HepG2 (cell line): ENCODE measurements at regions not wholly inside any gene's neighbourhood (a gene's known extent, or its start where the extent isn't known, plus 50 kb on each side); places are given as distances from the start of the nearest gene placed in this dataset.

Experiments
- ARID2 ChIP-seq: sonication (generic); formaldehyde crosslinking; IDR thresholded peaks from 2 replicates; pipeline ENCODE4 v1.8.1; 2022; ENCODE audit warnings: mild to moderate bottlenecking, missing genetic modification reagents, borderline replicate concordance
- CHCHD3 ChIP-seq: sonication (generic); formaldehyde crosslinking; IDR thresholded peaks from 2 replicates; pipeline ENCODE4 v1.8.0; 2022; ENCODE audit warnings: mild to moderate bottlenecking, missing genetic modification reagents, moderate library complexity
- FOXA1 ChIP-seq, 2 experiments: fragments of 450-650 bp in 1 of 2; sonication (generic) in 1 of 2; formaldehyde crosslinking in 1 of 2; IDR thresholded peaks; 2 replicates each; pipeline versions ENCODE4 v1.4.0 to v1.6.1; 2016 to 2020; ENCODE audit warnings: missing genetic modification reagents in 1 of 2
- HCFC1 ChIP-seq: fragments of 150-350 bp; IDR thresholded peaks from 2 replicates; pipeline ENCODE4 v1.6.1; 2014; ENCODE audit warnings: low read depth, low read length
- HHEX ChIP-seq: IDR thresholded peaks from 2 replicates; pipeline ENCODE4 v1.6.1; 2016; ENCODE audit warnings: control low read depth
- MED13 ChIP-seq: sonication (generic); formaldehyde crosslinking; IDR thresholded peaks from 2 replicates; pipeline ENCODE4 v1.5.0; 2020; ENCODE audit warnings: missing genetic modification reagents
- PHF21A ChIP-seq: sonication (generic); formaldehyde crosslinking; IDR thresholded peaks from 2 replicates; pipeline ENCODE4 v1.5.0; 2020; ENCODE audit warnings: mild to moderate bottlenecking, missing genetic modification reagents
- PITX1 ChIP-seq: sonication (generic); formaldehyde crosslinking; IDR thresholded peaks from 2 replicates; pipeline ENCODE4 v1.5.1; 2020; ENCODE audit warnings: mild to moderate bottlenecking, missing genetic modification reagents
- POLR2AphosphoS2 ChIP-seq: IDR thresholded peaks from 2 replicates; pipeline ENCODE4 v1.6.1; 2011; ENCODE audit warnings: low read depth, low read length, improper control_type of control experiment
- PTBP1 ChIP-seq: fragments of 200-400 bp; formaldehyde crosslinking; IDR thresholded peaks from 2 replicates; pipeline ENCODE4 v1.6.1; 2018; ENCODE audit warnings: low read length, low read depth; ENCODE audit not compliant: poor library complexity, severe bottlenecking
- SIX1 ChIP-seq: sonication (generic); formaldehyde crosslinking; IDR thresholded peaks from 2 replicates; pipeline ENCODE4 v1.4.0; 2020; ENCODE audit warnings: missing genetic modification reagents, borderline replicate concordance
- TBP ChIP-seq: sonication (generic); formaldehyde crosslinking; IDR thresholded peaks from 2 replicates; pipeline ENCODE4 v1.5.0; 2020; ENCODE audit warnings: missing genetic modification reagents
- U2AF2 ChIP-seq: fragments of 200-400 bp; formaldehyde crosslinking; IDR thresholded peaks from 2 replicates; pipeline ENCODE4 v1.6.1; 2017; ENCODE audit warnings: low read depth, mild to moderate bottlenecking, low read length
- ZBTB20 ChIP-seq: sonication (generic); formaldehyde crosslinking; IDR thresholded peaks from 2 replicates; pipeline ENCODE4 v1.8.1; 2023; ENCODE audit warnings: missing genetic modification reagents, low read depth, mild to moderate bottlenecking, borderline replicate concordance
- ZMYM4 ChIP-seq: sonication (generic); formaldehyde crosslinking; IDR thresholded peaks from 2 replicates; pipeline ENCODE4 v1.8.1; 2023; ENCODE audit warnings: mild to moderate bottlenecking, missing genetic modification reagents
- ZNF17 ChIP-seq: sonication (generic); formaldehyde crosslinking; IDR thresholded peaks from 2 replicates; pipeline ENCODE4 v1.5.0; 2020; ENCODE audit warnings: mild to moderate bottlenecking, missing genetic modification reagents
- ZNF24 ChIP-seq: fragments of 450-650 bp; IDR thresholded peaks from 2 replicates; pipeline ENCODE4 v1.6.1; 2017; ENCODE audit warnings: antibody characterized with exemption, mild to moderate bottlenecking
- ZNF530 ChIP-seq: sonication (generic); formaldehyde crosslinking; IDR thresholded peaks from 2 replicates; pipeline ENCODE4 v1.5.0; 2020; ENCODE audit warnings: low read depth, mild to moderate bottlenecking, missing genetic modification reagents
- ZNF562 ChIP-seq: sonication (generic); formaldehyde crosslinking; IDR thresholded peaks from 2 replicates; pipeline ENCODE4 v1.8.0; 2022; ENCODE audit warnings: missing genetic modification reagents, borderline replicate concordance
- ZNF777 ChIP-seq: sonication (generic); formaldehyde crosslinking; IDR thresholded peaks from 2 replicates; pipeline ENCODE4 v1.4.0; 2020; ENCODE audit warnings: missing genetic modification reagents
- ZNF83 ChIP-seq: sonication (generic); formaldehyde crosslinking; IDR thresholded peaks from 2 replicates; pipeline ENCODE4 v1.4.0; 2020; ENCODE audit warnings: missing genetic modification reagents, mild to moderate bottlenecking, borderline replicate concordance
- ZNF841 ChIP-seq: sonication (generic); formaldehyde crosslinking; IDR thresholded peaks from 2 replicates; pipeline ENCODE4 v1.8.1; 2023; ENCODE audit warnings: missing genetic modification reagents, borderline replicate concordance
- TF ChIP-seq, protein P1 (sequence below), 2 experiments: sonication (generic) in 1 of 2; formaldehyde crosslinking in 1 of 2; IDR thresholded peaks; 2 replicates each; pipeline versions ENCODE4 v1.4.0 to v1.6.1; 2018 to 2020; ENCODE audit warnings: missing genetic modification reagents in 2 of 2, borderline replicate concordance in 1 of 2, low read depth in 1 of 2, mild to moderate bottlenecking in 1 of 2, missing biosample characterization in 1 of 2
- TF ChIP-seq, protein P2 (sequence below): sonication (generic); IDR thresholded peaks from 2 replicates; pipeline ENCODE4 v1.6.1; 2016; ENCODE audit warnings: low read depth, borderline replicate concordance
- TF ChIP-seq, protein P3 (sequence below): sonication (generic); formaldehyde crosslinking; IDR thresholded peaks from 2 replicates; pipeline ENCODE4 v1.8.1; 2023; ENCODE audit warnings: mild to moderate bottlenecking, moderate library complexity, missing genetic modification reagents
- TF ChIP-seq, protein P4 (sequence below): IDR thresholded peaks from 2 replicates; pipeline ENCODE4 v1.6.1; 2016; ENCODE audit warnings: mild to moderate bottlenecking, missing biosample characterization, missing genetic modification reagents
- TF ChIP-seq, protein P5 (sequence below): sonication (generic); formaldehyde crosslinking; IDR thresholded peaks from 2 replicates; pipeline ENCODE4 v1.4.0; 2020; ENCODE audit warnings: low read depth, mild to moderate bottlenecking, missing genetic modification reagents

DNA sequence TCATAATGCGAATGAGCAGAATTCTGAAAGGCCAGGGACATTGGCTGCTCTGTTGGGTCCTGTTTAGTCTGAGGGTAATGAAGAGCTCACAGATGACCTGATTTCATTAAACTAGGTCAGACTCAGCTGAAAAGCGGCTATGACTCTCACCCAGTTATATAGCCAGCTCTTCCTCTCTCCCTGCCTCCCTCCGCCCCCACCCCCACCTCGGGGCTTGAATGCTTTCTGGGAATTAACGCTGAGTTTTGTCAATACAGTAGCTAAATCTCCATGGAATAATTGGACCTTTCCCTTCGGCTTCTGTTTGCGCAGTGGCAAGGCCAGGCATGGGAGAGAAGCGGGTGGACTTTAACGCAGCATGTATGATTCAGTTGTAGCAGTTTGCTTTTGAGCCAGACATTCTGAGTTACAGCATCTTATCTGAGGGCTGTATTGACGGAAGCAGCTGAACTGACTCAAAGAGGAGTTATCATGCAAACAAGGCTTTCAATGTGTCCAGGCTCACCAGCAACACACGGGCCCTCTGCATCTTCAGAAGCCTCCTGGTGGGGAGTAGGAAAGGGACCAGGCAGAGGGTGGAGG is 110.6 kb downstream of the MYCN start (continued):
- no peak for TF ChIP-seq FOXA1 (IDR thresholded peaks at IDR 0.05)
- TF ChIP-seq FOXA1 (CRISPR knock-in tag; IDR thresholded peaks at IDR 0.05), result peak; percentile 43; the same call in 1 of the 2 replicates
- TF ChIP-seq ZNF83, result no peak
- TF ChIP-seq, protein P1, sequence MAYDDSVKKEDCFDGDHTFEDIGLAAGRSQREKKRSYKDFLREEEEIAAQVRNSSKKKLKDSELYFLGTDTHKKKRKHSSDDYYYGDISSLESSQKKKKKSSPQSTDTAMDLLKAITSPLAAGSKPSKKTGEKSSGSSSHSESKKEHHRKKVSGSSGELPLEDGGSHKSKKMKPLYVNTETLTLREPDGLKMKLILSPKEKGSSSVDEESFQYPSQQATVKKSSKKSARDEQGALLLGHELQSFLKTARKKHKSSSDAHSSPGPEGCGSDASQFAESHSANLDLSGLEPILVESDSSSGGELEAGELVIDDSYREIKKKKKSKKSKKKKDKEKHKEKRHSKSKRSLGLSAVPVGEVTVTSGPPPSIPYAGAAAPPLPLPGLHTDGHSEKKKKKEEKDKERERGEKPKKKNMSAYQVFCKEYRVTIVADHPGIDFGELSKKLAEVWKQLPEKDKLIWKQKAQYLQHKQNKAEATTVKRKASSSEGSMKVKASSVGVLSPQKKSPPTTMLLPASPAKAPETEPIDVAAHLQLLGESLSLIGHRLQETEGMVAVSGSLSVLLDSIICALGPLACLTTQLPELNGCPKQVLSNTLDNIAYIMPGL (CRISPR knock-in tag; IDR thresholded peaks at IDR 0.05; ENCODE audit: borderline replicate concordance in 1 of 2, low read depth in 1 of 2), result no peak
- no peak for TF ChIP-seq ZNF777 (CRISPR knock-in tag)
- no peak for TF ChIP-seq PTBP1
- no peak for TF ChIP-seq ZMYM4 (CRISPR knock-in tag)
- no peak for TF ChIP-seq MED13 (CRISPR knock-in tag)
- no peak for TF ChIP-seq SIX1 (CRISPR knock-in tag)
- TF ChIP-seq ZNF17, result no peak
- TF ChIP-seq ARID2 (CRISPR knock-in tag), result no peak
- no peak for TF ChIP-seq ZNF562 (CRISPR knock-in tag)
- 0 out of 2 replicates have a peak, but pooled peaks have one; percentile 16 for TF ChIP-seq HHEX
- no peak for TF ChIP-seq CHCHD3 (CRISPR knock-in tag)
- no peak for TF ChIP-seq TBP (CRISPR knock-in tag)
- 0 out of 2 replicates have a peak, but pooled peaks have one; percentile 29 for TF ChIP-seq PHF21A (CRISPR knock-in tag)
- TF ChIP-seq ZNF24, result no peak
- TF ChIP-seq, protein P2, sequence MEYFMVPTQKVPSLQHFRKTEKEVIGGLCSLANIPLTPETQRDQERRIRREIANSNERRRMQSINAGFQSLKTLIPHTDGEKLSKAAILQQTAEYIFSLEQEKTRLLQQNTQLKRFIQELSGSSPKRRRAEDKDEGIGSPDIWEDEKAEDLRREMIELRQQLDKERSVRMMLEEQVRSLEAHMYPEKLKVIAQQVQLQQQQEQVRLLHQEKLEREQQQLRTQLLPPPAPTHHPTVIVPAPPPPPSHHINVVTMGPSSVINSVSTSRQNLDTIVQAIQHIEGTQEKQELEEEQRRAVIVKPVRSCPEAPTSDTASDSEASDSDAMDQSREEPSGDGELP, result peak; percentile 52; the same call in 1 of the 2 replicates
- TF ChIP-seq U2AF2, result no peak
- TF ChIP-seq, protein P3, sequence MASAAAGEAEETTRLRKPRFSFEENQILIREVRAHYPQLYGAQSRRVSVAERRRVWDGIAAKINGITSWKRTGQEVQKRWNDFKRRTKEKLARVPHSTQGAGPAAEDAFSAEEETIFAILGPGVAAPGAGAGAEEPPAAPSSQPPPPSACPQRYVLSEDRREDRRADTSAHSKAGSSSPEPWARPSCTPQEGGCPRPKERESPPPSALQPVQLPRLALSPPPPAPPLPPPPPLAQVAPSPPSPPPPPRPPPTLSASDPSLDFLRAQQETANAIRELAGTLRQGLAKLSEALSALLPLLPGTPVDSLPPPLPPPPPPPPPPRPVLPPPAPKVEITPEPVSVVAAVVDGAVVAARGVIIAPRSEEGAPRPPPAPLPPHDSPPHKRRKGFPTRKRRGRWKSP, result peak; percentile 60
- no peak for TF ChIP-seq POLR2AphosphoS2
- TF ChIP-seq, protein P4, sequence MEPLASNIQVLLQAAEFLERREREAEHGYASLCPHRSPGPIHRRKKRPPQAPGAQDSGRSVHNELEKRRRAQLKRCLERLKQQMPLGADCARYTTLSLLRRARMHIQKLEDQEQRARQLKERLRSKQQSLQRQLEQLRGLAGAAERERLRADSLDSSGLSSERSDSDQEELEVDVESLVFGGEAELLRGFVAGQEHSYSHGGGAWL, result no peak
- no peak for TF ChIP-seq ZNF530 (CRISPR knock-in tag)
- TF ChIP-seq PITX1, result 0 out of 2 replicates have a peak, but pooled peaks have one; percentile 63
- no peak for TF ChIP-seq HCFC1
- TF ChIP-seq, protein P5, sequence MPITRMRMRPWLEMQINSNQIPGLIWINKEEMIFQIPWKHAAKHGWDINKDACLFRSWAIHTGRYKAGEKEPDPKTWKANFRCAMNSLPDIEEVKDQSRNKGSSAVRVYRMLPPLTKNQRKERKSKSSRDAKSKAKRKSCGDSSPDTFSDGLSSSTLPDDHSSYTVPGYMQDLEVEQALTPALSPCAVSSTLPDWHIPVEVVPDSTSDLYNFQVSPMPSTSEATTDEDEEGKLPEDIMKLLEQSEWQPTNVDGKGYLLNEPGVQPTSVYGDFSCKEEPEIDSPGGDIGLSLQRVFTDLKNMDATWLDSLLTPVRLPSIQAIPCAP (CRISPR knock-in tag), result no peak
- no peak for TF ChIP-seq ZNF841 (CRISPR knock-in tag)
- 0 out of 2 replicates have a peak, but pooled peaks have one; percentile 19 for TF ChIP-seq ZBTB20 (CRISPR knock-in tag)
